ENCODE measurements at regions not wholly inside any gene's neighbourhood (a gene's known extent, or its start where the extent isn't known, plus 50 kb on each side); places are given as distances from the start of the nearest gene placed in this dataset.

GRCh38 chr15:26156051-26156450 lies 292.9 kb upstream of the ATP10A start:
- TF ChIP-seq CTCF (IDR thresholded peaks at IDR 0.05): no peak
- intact Hi-C loops (cut with DNase I): no loop called here
- no peak overlapping the region for H3K27ac ChIP-seq
- WGBS, 2 donors: 60 to 61% methylated on average over 4 of the region's 4 CpGs
- ATAC-seq: no peak
- no peak overlapping the region for H3K4me3 ChIP-seq
- H3K36me3 ChIP-seq: no peaks in the 10 kb centered on the region
- peaks cover 0 to 13% (median 0%) of the 10 kb centered on the region in 11 donors for H3K9me3 ChIP-seq
- peaks cover 0 to 9% (median 0%) of the 10 kb centered on the region in 7 donors for H3K27me3 ChIP-seq
- no peaks in the 10 kb centered on the region for H3K4me1 ChIP-seq
- DNase-seq: no peak

- TF ChIP-seq CTCF (IDR thresholded peaks at IDR 0.05): no peak
- WGBS, 2 donors: 76 to 80% methylated on average over 13 of the region's 13 CpGs
Measured at GRCh38 chr15:26148156-26148860, 285.2 kb upstream of the ATP10A start.

GRCh38 chr15:26146202-26146601 lies 283.1 kb upstream of the ATP10A start:
- no peaks in the 10 kb centered on the region for H3K36me3 ChIP-seq
- TF ChIP-seq CTCF (IDR thresholded peaks at IDR 0.05): no peak
- DNase-seq: no peak
- H3K9me3 ChIP-seq: no peaks in the 10 kb centered on the region
- no peaks in the 10 kb centered on the region for H3K4me1 ChIP-seq
- H3K27me3 ChIP-seq: peaks cover 0 to 14% (median 0%) of the 10 kb centered on the region in 7 donors
- no peak overlapping the region for H3K27ac ChIP-seq
- WGBS, 2 donors: 59 to 60% methylated on average over 4 of the region's 4 CpGs
- no peak for ATAC-seq
- no peak overlapping the region for H3K4me3 ChIP-seq
- intact Hi-C loops (cut with DNase I): no loop called here

More at GRCh38 chr15:26148156-26148860, 285.2 kb upstream of the ATP10A start:
- peaks cover 0 to 14% (median 0%) of the 10 kb centered on the region in 7 donors for H3K27me3 ChIP-seq
- DNase-seq: no peak
- intact Hi-C loops (cut with DNase I): no loop called here
- no peaks in the 10 kb centered on the region for H3K36me3 ChIP-seq
- no peak overlapping the region for H3K27ac ChIP-seq
- H3K4me1 ChIP-seq: no peaks in the 10 kb centered on the region
- no peak overlapping the region for H3K4me3 ChIP-seq
- no peak for ATAC-seq
- H3K9me3 ChIP-seq: peaks cover 0 to 7% (median 0%) of the 10 kb centered on the region in 11 donors

GRCh38 chr15:26145796-26146195 lies 282.7 kb upstream of the ATP10A start:
- no peak for ATAC-seq
- Histone ChIP-seq H3K27ac (no peak overlapping the region), H3K36me3 (no peaks in the 10 kb centered on the region), H3K4me3 (no peak overlapping the region), H3K9me3 (no peaks in the 10 kb centered on the region), H3K4me1 (no peaks in the 10 kb centered on the region), H3K27me3 (peaks cover 0 to 14% (median 0%) of the 10 kb centered on the region in 7 donors)
- DNase-seq: no peak
- 75 to 81% methylated on average over 2 of the region's 2 CpGs for WGBS, 2 donors
- TF ChIP-seq CTCF (IDR thresholded peaks at IDR 0.05): no peak
- intact Hi-C loops (cut with DNase I): no loop called here
